HG03520 (cell line): ENCODE measurements at regions not wholly inside any gene's neighbourhood (a gene's known extent, or its start where the extent isn't known, plus 50 kb on each side); places are given as distances from the start of the nearest gene placed in this dataset.

ENCODE experiments used
- ATAC-seq: cut with Tn5 transposase; IDR thresholded peaks from one replicate; pipeline ENCODE4 v1.9.1; 2021; ENCODE audit warnings: mild to moderate bottlenecking, moderate library complexity; ENCODE audit not compliant: unreplicated experiment

GRCh38 chr4:181225616-181226261, 1017.5 kb upstream of the TENM3 start:
- no peak for ATAC-seq

- ATAC-seq, result no peak
Measured at GRCh38 chr4:181234951-181235680, 1008.1 kb upstream of the TENM3 start.

DNA sequence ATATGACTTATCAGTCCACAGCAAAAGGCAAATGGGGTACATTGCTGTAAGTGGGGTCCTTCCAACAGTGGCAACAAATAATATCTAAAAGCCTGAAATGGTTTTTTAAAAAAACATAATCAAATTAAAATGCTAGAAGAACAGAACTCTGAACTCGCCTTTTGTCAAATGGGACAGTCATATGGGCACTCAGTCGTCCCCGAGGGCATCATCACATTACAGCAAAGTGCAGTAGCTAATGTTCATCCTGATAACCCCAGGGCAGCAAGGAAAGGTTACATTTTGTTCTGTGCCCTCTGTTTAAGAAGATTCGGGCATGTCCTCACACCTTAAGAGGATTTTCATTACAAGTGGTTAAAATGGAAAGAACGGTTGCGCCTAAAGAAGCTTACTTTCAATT, 997.9 kb upstream of the TENM3 start:
- no peak for ATAC-seq

DNA sequence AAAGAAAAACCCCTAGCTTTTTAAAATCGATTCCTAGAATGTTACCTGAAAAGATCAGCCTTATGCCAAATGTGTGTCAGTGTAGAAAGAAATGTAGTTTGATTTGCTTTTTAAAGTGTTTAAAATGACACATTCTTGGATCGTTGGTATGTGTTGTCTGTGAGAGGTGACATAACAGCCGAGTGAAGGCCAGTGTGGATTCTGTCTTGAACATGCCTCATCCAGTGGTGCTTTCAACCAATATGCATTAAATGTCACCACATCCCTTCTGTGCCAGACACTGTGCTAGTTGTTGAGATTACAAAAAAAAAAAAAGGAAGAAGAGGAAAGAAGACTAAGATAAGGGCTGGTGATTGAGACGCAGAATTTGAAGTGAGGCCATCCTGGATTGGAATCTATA, 994.2 kb upstream of the TENM3 start:
- no peak for ATAC-seq

GRCh38 chr4:181254771-181255170, 988.4 kb upstream of the TENM3 start:
- ATAC-seq, result no peak

DNA sequence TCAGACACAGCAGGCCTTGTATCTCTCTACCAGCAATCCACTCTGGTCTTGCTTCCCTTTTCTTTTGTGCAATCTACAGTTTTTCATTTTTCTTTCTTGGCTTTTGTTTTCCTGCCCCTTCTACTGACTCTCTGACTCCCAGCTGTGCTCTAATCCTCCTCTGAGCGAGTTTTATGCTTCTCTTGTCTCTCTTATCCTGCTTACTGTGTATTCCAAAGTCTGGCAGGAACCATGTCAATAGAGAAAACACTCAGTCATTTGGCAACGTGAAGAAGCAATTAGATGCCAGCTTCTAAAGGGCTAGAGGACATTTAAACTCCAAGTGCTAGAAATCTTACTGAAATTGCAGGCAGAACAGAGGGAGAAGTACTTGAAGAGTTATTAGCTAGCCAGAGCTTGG, 984.6 kb upstream of the TENM3 start:
- no peak for ATAC-seq

DNA sequence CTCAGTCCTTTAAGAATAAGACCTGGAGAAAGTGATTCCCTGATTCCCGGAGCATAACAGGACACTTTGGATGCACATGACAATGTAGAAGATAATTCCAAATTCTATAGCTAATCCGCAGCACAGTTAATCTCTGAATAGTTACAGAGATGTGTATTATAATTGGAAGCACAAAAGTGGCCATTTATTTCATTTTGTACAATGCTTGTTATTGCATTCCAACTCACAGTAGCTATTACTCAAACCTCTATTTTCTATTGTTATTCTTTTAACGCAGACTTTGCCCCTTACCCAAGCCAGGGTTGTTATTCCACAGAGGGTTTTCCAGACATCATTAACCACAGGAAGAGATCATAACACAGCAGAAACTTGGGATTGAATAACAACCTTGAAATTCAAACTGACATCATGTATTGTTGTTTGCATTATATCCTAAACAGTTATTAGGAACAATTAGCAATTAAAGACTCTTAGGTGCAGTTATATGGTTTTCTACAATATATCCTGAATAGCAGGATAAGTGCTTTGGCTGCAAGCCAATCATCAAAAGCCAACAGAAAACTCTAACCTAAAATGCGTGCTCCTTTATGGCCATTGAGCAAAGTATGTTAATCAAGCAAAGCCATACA, 984.0 kb upstream of the TENM3 start:
- ATAC-seq, result no peak

- no peak for ATAC-seq
Measured at GRCh38 chr4:181261279-181261678, 981.9 kb upstream of the TENM3 start.

GRCh38 chr4:181264893-181265292, 978.3 kb upstream of the TENM3 start:
- ATAC-seq, result no peak

- no peak for ATAC-seq
Measured at GRCh38 chr4:181265370-181265769, 977.8 kb upstream of the TENM3 start.

GRCh38 chr4:181271116-181271640, 972.0 kb upstream of the TENM3 start:
- no peak for ATAC-seq

DNA sequence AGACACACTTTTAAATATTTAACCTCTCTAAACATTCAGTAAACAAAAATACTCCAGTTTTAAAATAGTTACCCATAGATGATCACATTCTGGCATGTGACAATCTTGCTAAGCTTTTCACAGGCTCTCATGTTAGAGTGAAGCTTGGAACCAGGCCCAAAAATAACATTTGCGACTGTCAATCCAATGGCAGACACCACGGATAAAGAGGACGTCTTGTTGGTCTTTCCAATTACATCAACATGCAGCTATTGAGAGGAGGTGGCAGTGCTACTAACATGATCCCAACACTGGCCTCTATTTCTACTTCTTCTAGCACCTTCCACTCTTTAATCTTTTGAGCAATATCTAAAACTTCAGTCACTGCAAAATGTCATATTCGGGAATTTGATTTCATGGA, 970.8 kb upstream of the TENM3 start:
- no peak for ATAC-seq

DNA sequence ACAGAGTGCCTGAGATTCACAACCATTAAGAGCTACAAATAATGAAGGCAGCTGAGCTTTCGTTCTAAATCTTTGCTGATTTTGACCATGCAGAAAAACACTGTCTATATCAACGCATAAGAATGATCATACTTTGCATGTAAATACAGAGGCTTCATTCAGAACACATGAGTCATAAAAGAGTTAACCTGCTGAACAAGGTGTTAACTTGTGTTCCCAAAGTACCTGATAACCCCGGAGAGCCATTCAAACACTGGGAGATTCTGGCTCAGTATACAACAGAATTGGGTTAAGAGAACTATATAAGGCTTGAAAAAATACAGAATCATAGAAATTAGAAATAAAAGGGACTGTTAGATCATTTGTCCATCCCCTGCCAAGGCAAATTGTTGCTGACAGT, 964.3 kb upstream of the TENM3 start:
- ATAC-seq, result no peak

DNA sequence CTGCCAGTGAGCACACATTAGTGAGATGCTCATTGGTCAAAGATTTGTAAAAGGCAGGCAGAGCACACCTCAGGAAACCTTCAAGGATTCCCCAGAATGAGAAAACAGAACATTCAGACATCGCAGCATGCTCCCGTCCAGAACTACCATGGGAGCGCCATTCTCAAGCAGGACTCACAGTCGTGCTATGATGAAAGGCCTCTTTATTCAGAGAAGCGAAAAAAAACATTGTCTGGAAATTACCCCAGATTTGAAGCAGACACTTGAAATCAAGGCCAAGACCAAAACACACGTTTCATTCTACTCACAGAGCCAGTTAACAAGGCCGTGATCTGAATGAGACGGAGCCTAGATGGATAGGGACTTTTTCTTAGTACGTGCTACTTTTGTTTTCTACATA, 961.8 kb upstream of the TENM3 start:
- no peak for ATAC-seq

- no peak for ATAC-seq
Measured at GRCh38 chr4:181289198-181289597, 954.0 kb upstream of the TENM3 start.

GRCh38 chr4:181291615-181292014, 951.6 kb upstream of the TENM3 start:
- no peak for ATAC-seq

DNA sequence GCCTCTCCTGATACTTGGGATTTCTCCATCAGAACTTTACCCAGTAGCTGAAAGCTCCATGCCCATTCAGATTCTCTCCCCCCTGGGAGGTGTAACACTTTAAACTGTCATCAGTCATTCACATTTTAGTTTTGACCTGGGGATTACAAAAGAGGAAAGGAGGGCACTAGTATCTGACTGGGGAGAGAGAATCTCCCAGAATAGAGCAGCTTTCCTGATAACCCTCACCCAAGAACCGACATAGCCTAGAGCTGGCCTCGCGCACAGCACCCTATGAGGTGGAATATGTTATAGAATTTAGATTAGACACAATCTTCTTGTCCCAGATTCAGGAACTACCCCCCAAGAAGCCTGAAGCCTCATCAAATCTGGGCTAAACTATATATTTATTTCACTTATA, 950.2 kb upstream of the TENM3 start:
- ATAC-seq, result no peak

DNA sequence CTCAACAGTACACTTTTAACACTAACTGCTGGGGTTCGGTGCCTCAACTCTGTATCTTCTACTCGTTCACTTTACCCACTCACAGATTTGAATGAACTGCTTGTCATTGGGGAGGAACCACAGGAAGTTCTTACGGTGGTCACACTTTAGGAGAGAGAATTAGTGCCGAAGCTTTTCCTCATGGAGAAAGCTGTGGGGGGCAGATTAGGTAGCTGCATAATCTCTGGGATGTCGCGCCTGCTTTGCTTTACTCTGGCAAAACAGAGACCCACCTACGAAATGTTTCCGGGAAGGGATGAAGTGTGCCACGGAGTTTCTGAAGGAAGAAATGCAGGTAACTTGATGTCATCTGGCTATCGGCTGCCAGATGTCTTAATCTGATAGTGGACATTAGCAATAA, 949.7 kb upstream of the TENM3 start:
- no peak for ATAC-seq

- no peak for ATAC-seq
Measured at GRCh38 chr4:181294421-181294820, 948.8 kb upstream of the TENM3 start.

- ATAC-seq, result peak; percentile 68
Measured at GRCh38 chr4:181301735-181302710, 941.2 kb upstream of the TENM3 start.

GRCh38 chr4:181307824-181308223, 935.4 kb upstream of the TENM3 start:
- ATAC-seq, result no peak
